ENCODE measurements at regions not wholly inside any gene's neighbourhood (a gene's known extent, or its start where the extent isn't known, plus 50 kb on each side); places are given as distances from the start of the nearest gene placed in this dataset.

DNA sequence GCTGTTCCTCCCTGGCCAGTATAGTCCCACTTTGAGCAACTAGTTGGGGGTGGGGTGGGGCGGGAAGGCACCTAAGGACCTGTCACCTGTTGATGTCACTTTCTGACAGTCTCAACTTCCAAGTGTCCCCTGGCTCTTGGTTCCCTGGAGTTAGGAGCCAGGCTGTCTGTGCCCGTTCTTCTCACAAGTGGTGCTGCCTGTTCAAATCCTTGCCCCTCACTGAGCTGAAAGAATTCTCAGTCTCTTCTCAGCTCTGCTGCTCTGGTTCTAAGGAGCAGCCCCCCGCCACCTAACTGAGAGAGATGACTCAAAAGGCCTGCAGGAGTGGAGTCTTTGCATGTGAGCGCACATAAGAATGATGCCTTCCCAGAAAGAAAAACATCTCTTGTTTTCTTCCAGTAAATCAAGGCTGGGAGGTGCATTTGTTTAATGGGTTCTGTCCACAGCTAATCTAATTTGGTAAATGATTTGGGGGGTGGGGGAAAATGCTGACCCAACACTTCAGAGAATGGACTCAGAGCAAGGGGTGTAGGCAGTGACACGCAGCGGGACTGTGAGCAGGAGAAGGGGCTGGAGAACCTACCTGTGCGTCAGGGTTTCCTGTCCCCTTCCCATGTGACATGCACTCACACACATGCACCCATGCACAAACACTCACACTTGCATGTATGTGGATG is 78.2 kb upstream of the NLRP1 start:
- H3K27ac Mint-ChIP-seq, result no peak overlapping the region

DNA sequence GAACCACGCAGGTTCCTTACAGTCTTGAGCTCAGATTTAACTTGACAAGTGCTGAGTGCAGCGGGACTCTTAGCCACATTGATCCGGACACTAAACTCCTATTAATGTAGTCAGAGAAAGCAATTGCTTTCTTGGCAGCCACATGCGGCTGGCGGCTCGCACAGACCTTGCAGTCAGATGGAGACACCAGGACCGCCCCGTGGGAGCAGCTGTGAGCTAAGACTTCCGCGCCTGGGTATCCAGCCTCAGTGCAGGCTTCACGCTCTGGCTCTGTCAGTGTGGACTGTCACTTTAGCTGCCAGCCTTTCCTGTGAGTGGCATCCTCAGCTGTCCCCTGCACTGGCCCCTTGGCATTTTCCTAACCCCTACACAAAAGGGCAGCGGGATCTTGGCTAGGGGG is 80.9 kb upstream of the NLRP1 start:
- Histone ChIP-seq H3K27me3 (no peaks in the 10 kb centered on the region), H3K27ac (no peak overlapping the region), H3K9ac (no peak overlapping the region), H3K4me2 (no peak overlapping the region), H4K20me1 (ENCODE audit: low read depth) (no peaks in the 10 kb centered on the region), H3K9me3 (ENCODE audit: low read depth) (no peaks in the 10 kb centered on the region), H2AFZ (replicated peaks) (no peak overlapping the region), H3K36me3 (no peaks in the 10 kb centered on the region), H3F3A (ENCODE audit: low read depth) (no peaks in the 10 kb centered on the region), H3K79me2 (ENCODE audit: low read depth) (no peaks in the 10 kb centered on the region), H3K4me3 (no peak overlapping the region), H3K4me1 (no peaks in the 10 kb centered on the region)
- TF ChIP-seq, protein P1, sequence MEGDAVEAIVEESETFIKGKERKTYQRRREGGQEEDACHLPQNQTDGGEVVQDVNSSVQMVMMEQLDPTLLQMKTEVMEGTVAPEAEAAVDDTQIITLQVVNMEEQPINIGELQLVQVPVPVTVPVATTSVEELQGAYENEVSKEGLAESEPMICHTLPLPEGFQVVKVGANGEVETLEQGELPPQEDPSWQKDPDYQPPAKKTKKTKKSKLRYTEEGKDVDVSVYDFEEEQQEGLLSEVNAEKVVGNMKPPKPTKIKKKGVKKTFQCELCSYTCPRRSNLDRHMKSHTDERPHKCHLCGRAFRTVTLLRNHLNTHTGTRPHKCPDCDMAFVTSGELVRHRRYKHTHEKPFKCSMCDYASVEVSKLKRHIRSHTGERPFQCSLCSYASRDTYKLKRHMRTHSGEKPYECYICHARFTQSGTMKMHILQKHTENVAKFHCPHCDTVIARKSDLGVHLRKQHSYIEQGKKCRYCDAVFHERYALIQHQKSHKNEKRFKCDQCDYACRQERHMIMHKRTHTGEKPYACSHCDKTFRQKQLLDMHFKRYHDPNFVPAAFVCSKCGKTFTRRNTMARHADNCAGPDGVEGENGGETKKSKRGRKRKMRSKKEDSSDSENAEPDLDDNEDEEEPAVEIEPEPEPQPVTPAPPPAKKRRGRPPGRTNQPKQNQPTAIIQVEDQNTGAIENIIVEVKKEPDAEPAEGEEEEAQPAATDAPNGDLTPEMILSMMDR (IDR thresholded peaks at IDR 0.05), result no peak
- no peak for TF ChIP-seq EZH2phosphoT487 (IDR thresholded peaks at IDR 0.05)
- TF ChIP-seq EZH2 (IDR thresholded peaks at IDR 0.05), result no peak
- H3K9me3 Mint-ChIP-seq, result no peaks in the 10 kb centered on the region
- H3K4me1 Mint-ChIP-seq, result peaks cover 15% of the 10 kb centered on the region
- no peak overlapping the region for H3K27ac Mint-ChIP-seq
- H3K36me3 Mint-ChIP-seq, result no peaks in the 10 kb centered on the region
- no peak for DNase-seq (ENCODE audit: low spot score)
- peaks cover 2% of the 10 kb centered on the region for H3K27me3 Mint-ChIP-seq (ENCODE audit: insufficient read depth, low read depth)
- no peak overlapping the region for H3K4me3 Mint-ChIP-seq

More for the DNA sequence above, 78.2 kb upstream of the NLRP1 start:
- peaks cover 18% of the 10 kb centered on the region for H3K4me1 Mint-ChIP-seq
- no peaks in the 10 kb centered on the region for H3K27me3 ChIP-seq
- no peaks in the 10 kb centered on the region for H3K36me3 Mint-ChIP-seq
- TF ChIP-seq, protein P1 (IDR thresholded peaks at IDR 0.05), result no peak
- TF ChIP-seq EZH2 (IDR thresholded peaks at IDR 0.05) (no peak), EZH2phosphoT487 (IDR thresholded peaks at IDR 0.05) (no peak)
- no peak for DNase-seq (ENCODE audit: low spot score)
- H3K27ac ChIP-seq, result no peak overlapping the region
- no peaks in the 10 kb centered on the region for H4K20me1 ChIP-seq (ENCODE audit: low read depth)
- H3K9me3 Mint-ChIP-seq, result no peaks in the 10 kb centered on the region
- no peak overlapping the region for H3K4me3 ChIP-seq
- no peak overlapping the region for H3K4me2 ChIP-seq
- H3K4me1 ChIP-seq, result no peaks in the 10 kb centered on the region
- H3F3A ChIP-seq (ENCODE audit: low read depth), result no peaks in the 10 kb centered on the region
- no peaks in the 10 kb centered on the region for H3K79me2 ChIP-seq (ENCODE audit: low read depth)
- H2AFZ ChIP-seq (replicated peaks), result no peak overlapping the region
- H3K27me3 Mint-ChIP-seq (ENCODE audit: insufficient read depth, low read depth), result no peaks in the 10 kb centered on the region
- no peaks in the 10 kb centered on the region for H3K9me3 ChIP-seq (ENCODE audit: low read depth)
- H3K4me3 Mint-ChIP-seq, result no peak overlapping the region
- H3K36me3 ChIP-seq, result no peaks in the 10 kb centered on the region
- H3K9ac ChIP-seq, result no peak overlapping the region

DNA sequence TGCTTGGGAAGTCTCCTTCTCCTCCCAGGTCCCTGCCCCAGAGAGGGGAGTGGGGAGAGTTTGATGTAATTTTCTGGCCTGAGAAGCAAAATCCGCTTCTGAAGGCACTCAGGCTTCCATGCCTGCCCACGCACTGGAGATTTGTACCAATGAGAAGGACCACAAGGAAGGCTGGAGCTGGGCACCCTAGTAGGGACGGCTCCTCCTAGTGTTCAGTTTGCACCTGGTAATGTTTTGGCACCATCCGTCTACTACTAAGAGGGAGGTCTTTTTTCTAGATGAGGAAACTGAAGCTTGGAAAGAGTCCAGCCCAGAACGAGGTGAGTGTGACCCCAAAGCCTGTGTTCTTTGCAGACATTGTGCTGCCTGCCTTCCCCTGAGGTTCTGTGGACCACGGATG is 83.6 kb upstream of the NLRP1 start:
- Histone ChIP-seq H3K4me2 (no peak overlapping the region), H3K4me3 (no peak overlapping the region), H3F3A (ENCODE audit: low read depth) (no peaks in the 10 kb centered on the region), H3K27me3 (no peaks in the 10 kb centered on the region), H3K4me1 (no peaks in the 10 kb centered on the region), H3K9me3 (ENCODE audit: low read depth) (no peaks in the 10 kb centered on the region), H4K20me1 (ENCODE audit: low read depth) (no peaks in the 10 kb centered on the region), H2AFZ (replicated peaks) (no peak overlapping the region), H3K79me2 (ENCODE audit: low read depth) (no peaks in the 10 kb centered on the region), H3K27ac (no peak overlapping the region), H3K9ac (no peak overlapping the region), H3K36me3 (no peaks in the 10 kb centered on the region)
- Mint-ChIP-seq H3K9me3 (no peaks in the 10 kb centered on the region), H3K36me3 (no peaks in the 10 kb centered on the region), H3K4me1 (peaks cover 7% of the 10 kb centered on the region), H3K27me3 (ENCODE audit: insufficient read depth, low read depth) (peaks cover 3% of the 10 kb centered on the region), H3K27ac (no peak overlapping the region), H3K4me3 (no peak overlapping the region)
- TF ChIP-seq, protein P1 (IDR thresholded peaks at IDR 0.05), result peak; percentile 37
- no peak for TF ChIP-seq EZH2phosphoT487 (IDR thresholded peaks at IDR 0.05)
- no peak for TF ChIP-seq EZH2 (IDR thresholded peaks at IDR 0.05)
- peak; percentile 23 for DNase-seq (ENCODE audit: low spot score)
